ENCODE measurements at regions not wholly inside any gene's neighbourhood (a gene's known extent, or its start where the extent isn't known, plus 50 kb on each side); places are given as distances from the start of the nearest gene placed in this dataset.

GRCh38 chr9:4435197-4435596, 55.1 kb upstream of the SLC1A1 start:
- H3K27ac Mint-ChIP-seq = no peak overlapping the region
- DNase-seq = no peak
- no peaks in the 10 kb centered on the region for H3K27me3 Mint-ChIP-seq
- no peaks in the 10 kb centered on the region for H3K4me1 Mint-ChIP-seq
- peaks cover 11% of the 10 kb centered on the region for H3K9me3 Mint-ChIP-seq
- H3K4me3 Mint-ChIP-seq = no peak overlapping the region
- H3K36me3 Mint-ChIP-seq = no peaks in the 10 kb centered on the region

GRCh38 chr9:4433379-4433778, 56.9 kb upstream of the SLC1A1 start:
- Mint-ChIP-seq H3K27ac (no peak overlapping the region), H3K27me3 (no peaks in the 10 kb centered on the region), H3K4me3 (no peak overlapping the region), H3K9me3 (no peaks in the 10 kb centered on the region), H3K4me1 (no peaks in the 10 kb centered on the region), H3K36me3 (no peaks in the 10 kb centered on the region)
- no peak for DNase-seq

GRCh38 chr9:4430432-4431261, 59.6 kb upstream of the SLC1A1 start:
- H3K27ac Mint-ChIP-seq = no peak overlapping the region
- H3K4me1 Mint-ChIP-seq = no peaks in the 10 kb centered on the region
- H3K36me3 Mint-ChIP-seq = no peaks in the 10 kb centered on the region
- no peaks in the 10 kb centered on the region for H3K9me3 Mint-ChIP-seq
- DNase-seq = no peak
- no peak overlapping the region for H3K4me3 Mint-ChIP-seq
- no peaks in the 10 kb centered on the region for H3K27me3 Mint-ChIP-seq

- Mint-ChIP-seq H3K27me3 (no peaks in the 10 kb centered on the region), H3K4me1 (peaks cover 16% of the 10 kb centered on the region), H3K4me3 (no peak overlapping the region), H3K27ac (no peak overlapping the region), H3K36me3 (no peaks in the 10 kb centered on the region), H3K9me3 (no peaks in the 10 kb centered on the region)
- DNase-seq = no peak
Measured at GRCh38 chr9:4425319-4426045, 64.8 kb upstream of the SLC1A1 start.

GRCh38 chr9:4424891-4425290, 65.4 kb upstream of the SLC1A1 start:
- Mint-ChIP-seq H3K27me3 (no peaks in the 10 kb centered on the region), H3K4me1 (peaks cover 16% of the 10 kb centered on the region), H3K9me3 (no peaks in the 10 kb centered on the region), H3K27ac (no peak overlapping the region), H3K4me3 (no peak overlapping the region), H3K36me3 (no peaks in the 10 kb centered on the region)
- no peak for DNase-seq

- no peak for DNase-seq
- no peaks in the 10 kb centered on the region for H3K9me3 Mint-ChIP-seq
- no peak overlapping the region for H3K27ac Mint-ChIP-seq
- H3K27me3 Mint-ChIP-seq = peaks cover 3% of the 10 kb centered on the region
- no peak overlapping the region for H3K4me3 Mint-ChIP-seq
- H3K36me3 Mint-ChIP-seq = no peaks in the 10 kb centered on the region
- H3K4me1 Mint-ChIP-seq = peaks cover 16% of the 10 kb centered on the region
Measured at GRCh38 chr9:4424038-4424437, 66.2 kb upstream of the SLC1A1 start.

- peaks cover 16% of the 10 kb centered on the region for H3K4me1 Mint-ChIP-seq
- no peak for DNase-seq
- no peak overlapping the region for H3K27ac Mint-ChIP-seq
- H3K9me3 Mint-ChIP-seq = no peaks in the 10 kb centered on the region
- H3K4me3 Mint-ChIP-seq = no peak overlapping the region
- no peaks in the 10 kb centered on the region for H3K36me3 Mint-ChIP-seq
- H3K27me3 Mint-ChIP-seq = peaks cover 4% of the 10 kb centered on the region
Measured at GRCh38 chr9:4423207-4423610, 67.1 kb upstream of the SLC1A1 start.

- peaks cover 16% of the 10 kb centered on the region for H3K4me1 Mint-ChIP-seq
- no peak overlapping the region for H3K27ac Mint-ChIP-seq
- peaks cover 4% of the 10 kb centered on the region for H3K27me3 Mint-ChIP-seq
- no peaks in the 10 kb centered on the region for H3K36me3 Mint-ChIP-seq
- DNase-seq = no peak
- H3K9me3 Mint-ChIP-seq = no peaks in the 10 kb centered on the region
- H3K4me3 Mint-ChIP-seq = no peak overlapping the region
Measured at GRCh38 chr9:4422495-4422894, 67.8 kb upstream of the SLC1A1 start.

- Mint-ChIP-seq H3K27ac (no peak overlapping the region), H3K9me3 (no peaks in the 10 kb centered on the region), H3K36me3 (no peaks in the 10 kb centered on the region), H3K27me3 (peaks cover 4% of the 10 kb centered on the region), H3K4me1 (peaks cover 16% of the 10 kb centered on the region), H3K4me3 (no peak overlapping the region)
- DNase-seq = no peak
Measured at GRCh38 chr9:4421847-4422246, 68.4 kb upstream of the SLC1A1 start.

- H3K27me3 Mint-ChIP-seq = peaks cover 4% of the 10 kb centered on the region
- no peak for DNase-seq
- no peak overlapping the region for H3K4me3 Mint-ChIP-seq
- peaks cover 16% of the 10 kb centered on the region for H3K4me1 Mint-ChIP-seq
- no peak overlapping the region for H3K27ac Mint-ChIP-seq
- no peaks in the 10 kb centered on the region for H3K9me3 Mint-ChIP-seq
- H3K36me3 Mint-ChIP-seq = no peaks in the 10 kb centered on the region
Measured at GRCh38 chr9:4420351-4420750, 69.9 kb upstream of the SLC1A1 start.

GRCh38 chr9:4417578-4418325, 72.5 kb upstream of the SLC1A1 start:
- no peaks in the 10 kb centered on the region for H3K36me3 Mint-ChIP-seq
- no peak overlapping the region for H3K4me3 Mint-ChIP-seq
- H3K9me3 Mint-ChIP-seq = no peaks in the 10 kb centered on the region
- H3K27ac Mint-ChIP-seq = no peak overlapping the region
- peaks cover 4% of the 10 kb centered on the region for H3K27me3 Mint-ChIP-seq
- DNase-seq = no peak
- peaks cover 15% of the 10 kb centered on the region for H3K4me1 Mint-ChIP-seq

- Mint-ChIP-seq H3K4me3 (no peak overlapping the region), H3K27ac (no peak overlapping the region), H3K4me1 (peaks cover 2% of the 10 kb centered on the region), H3K27me3 (peaks cover 4% of the 10 kb centered on the region), H3K36me3 (no peaks in the 10 kb centered on the region), H3K9me3 (no peaks in the 10 kb centered on the region)
- no peak for DNase-seq
Measured at GRCh38 chr9:4416467-4416866, 73.8 kb upstream of the SLC1A1 start.

GRCh38 chr9:4415281-4415680, 75.0 kb upstream of the SLC1A1 start:
- Mint-ChIP-seq H3K27ac (no peak overlapping the region), H3K4me3 (no peak overlapping the region), H3K4me1 (no peaks in the 10 kb centered on the region), H3K27me3 (peaks cover 4% of the 10 kb centered on the region), H3K9me3 (no peaks in the 10 kb centered on the region), H3K36me3 (no peaks in the 10 kb centered on the region)
- no peak for DNase-seq

- Mint-ChIP-seq H3K36me3 (no peaks in the 10 kb centered on the region), H3K4me3 (no peak overlapping the region), H3K27ac (no peak overlapping the region), H3K27me3 (no peaks in the 10 kb centered on the region), H3K4me1 (no peaks in the 10 kb centered on the region), H3K9me3 (no peaks in the 10 kb centered on the region)
- no peak for DNase-seq
Measured at GRCh38 chr9:4413856-4414255, 76.4 kb upstream of the SLC1A1 start.

GRCh38 chr9:4404156-4404555, 86.1 kb upstream of the SLC1A1 start:
- Mint-ChIP-seq H3K36me3 (peaks cover 4% of the 10 kb centered on the region), H3K9me3 (peaks cover 32% of the 10 kb centered on the region), H3K4me1 (no peaks in the 10 kb centered on the region), H3K27ac (no peak overlapping the region), H3K4me3 (no peak overlapping the region), H3K27me3 (no peaks in the 10 kb centered on the region)
- no peak for DNase-seq
